NCI-H446 treated with DMSO at 0.1 percent for 48 hours (cell line): ENCODE measurements at regions not wholly inside any gene's neighbourhood (a gene's known extent, or its start where the extent isn't known, plus 50 kb on each side); places are given as distances from the start of the nearest gene placed in this dataset.
"Not testable (repeated sequence)": the region's sequence is repeated elsewhere in the genome, so short reads cannot be mapped to it uniquely, and the experiment has no call there.

Experiments used
- DNase-seq: peaks from one replicate; lab custom pipeline; 2025; lab: John Stamatoyannopoulos, UW

- no peak for DNase-seq
Measured at GRCh38 chrX:13955975-13956374, 73.7 kb downstream of the GEMIN8 start.

DNA sequence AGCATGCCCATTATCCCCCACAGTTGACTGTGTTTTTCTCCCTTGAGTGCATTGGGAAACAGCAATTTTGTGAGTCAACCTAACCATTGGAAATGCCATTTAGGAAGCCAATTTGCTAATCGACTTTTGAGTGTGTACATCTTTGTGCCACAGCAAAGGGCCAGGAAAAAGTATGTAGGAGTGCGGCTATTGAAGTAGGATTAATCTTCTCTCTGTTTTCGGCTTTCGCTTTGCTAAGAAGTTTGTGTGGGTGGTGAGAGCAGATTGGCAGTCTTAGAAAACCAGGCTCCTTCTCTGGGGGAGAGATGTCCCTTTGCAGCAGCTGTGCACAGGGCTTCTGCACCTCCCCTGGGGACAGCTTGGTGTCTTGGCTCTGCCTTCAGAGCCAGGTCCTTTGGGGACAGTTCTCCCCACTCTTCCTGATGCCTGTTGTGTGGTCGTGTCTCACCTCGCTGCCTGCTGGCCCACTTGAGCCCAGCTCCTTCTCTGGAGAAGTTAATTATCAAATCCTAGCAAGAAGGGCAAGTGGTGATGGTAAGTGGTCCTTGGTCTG lies 74.5 kb downstream of the GEMIN8 start:
- no peak for DNase-seq

DNA sequence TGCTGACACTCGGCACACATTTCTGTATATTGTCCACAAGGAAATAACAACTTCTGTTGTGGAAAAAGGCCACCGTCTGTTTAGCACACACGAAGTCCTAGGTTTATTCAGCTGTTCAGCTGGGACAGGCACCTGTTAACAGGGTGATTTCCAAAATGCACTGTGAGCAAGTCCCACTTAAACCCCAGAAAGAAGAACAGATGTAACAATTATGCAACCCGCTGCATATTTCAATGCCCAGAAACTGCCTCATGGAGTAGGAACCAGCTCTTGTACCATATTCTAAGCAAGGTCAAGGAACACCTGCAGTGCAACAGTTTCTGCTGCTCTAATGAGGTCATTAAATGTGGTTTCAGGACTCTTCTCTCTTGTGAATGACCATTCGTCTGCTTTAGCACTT lies 77.1 kb downstream of the GEMIN8 start:
- no peak for DNase-seq

DNA sequence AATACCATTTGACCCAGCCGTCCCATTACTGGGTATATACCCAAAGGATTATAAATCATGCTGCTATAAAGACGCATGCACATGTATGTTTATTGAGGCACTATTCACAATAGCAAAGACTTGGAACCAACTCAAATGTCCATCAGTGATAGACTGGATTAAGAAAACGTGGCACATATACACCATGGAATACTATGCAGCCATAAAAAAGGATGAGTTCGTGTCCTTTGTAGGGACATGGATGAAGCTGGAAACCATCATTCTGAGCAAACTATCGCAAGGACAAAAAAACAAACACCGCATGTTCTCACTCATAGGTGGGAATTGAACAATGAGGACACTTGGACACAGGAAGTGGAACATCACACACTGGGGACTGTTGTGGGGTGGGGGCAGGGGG lies 83.5 kb downstream of the GEMIN8 start:
- DNase-seq: not testable (repeated sequence)

- DNase-seq: not testable (repeated sequence)
Measured at GRCh38 chrX:13945787-13946186, 83.9 kb downstream of the GEMIN8 start.

DNA sequence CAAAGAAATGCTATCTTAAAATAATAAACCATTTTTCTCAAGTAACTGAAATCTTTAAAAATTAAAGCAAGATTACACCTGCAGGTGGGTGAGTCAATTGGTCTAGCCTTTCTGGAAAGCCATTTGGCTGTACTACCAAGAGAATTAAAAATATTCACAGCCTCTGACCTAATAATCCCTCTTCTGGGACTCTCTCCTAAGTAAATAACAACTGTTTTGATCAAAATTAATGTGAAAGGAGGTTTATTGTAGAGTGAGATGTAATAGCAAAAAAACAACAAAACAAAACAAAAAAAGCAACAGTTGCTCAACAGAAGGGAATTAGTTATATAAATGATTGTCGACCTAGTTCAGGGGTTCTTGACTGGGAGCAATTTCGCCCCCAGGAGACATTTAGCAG lies 89.0 kb downstream of the GEMIN8 start:
- DNase-seq: peak; percentile 6

DNA sequence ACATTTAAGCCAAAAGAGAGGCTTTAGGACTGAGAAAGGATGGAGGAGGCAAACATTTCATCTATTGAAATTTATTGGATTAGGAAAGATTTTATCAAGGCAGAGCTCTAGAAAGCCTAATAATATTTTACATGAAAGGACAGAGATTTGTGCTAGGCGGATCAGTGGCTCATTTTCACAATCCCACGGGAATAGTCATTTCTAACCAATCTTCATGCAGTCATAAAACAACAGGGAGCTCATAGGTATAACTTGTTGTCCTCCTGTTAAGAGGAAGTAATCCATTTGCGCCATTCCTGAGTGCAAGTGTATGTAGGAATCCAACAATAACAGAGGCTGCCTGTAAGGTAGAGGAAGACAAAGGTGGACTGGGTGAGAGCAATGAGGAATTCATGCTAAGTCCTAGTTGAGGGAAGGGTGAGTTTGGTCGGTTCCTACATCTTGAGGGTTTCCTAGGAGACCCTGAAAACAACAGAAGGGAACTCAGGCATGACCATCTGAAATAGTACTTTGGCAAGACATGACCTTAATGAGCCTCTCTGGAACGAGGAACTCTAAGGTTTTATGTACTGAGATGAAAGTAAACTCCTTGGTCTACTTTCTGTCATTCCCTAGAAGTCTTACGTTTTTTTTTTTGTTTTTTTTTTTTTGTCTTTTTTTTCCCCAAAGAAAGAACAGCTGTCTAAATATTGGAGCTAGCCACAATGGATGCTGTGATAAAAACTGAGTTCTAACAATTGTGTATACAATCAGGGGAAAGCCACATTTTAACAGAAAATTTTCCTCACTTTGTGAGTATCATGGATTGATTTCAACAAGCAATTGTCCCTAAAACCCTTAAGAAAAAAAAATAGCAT lies 89.7 kb downstream of the GEMIN8 start:
- no peak for DNase-seq

DNA sequence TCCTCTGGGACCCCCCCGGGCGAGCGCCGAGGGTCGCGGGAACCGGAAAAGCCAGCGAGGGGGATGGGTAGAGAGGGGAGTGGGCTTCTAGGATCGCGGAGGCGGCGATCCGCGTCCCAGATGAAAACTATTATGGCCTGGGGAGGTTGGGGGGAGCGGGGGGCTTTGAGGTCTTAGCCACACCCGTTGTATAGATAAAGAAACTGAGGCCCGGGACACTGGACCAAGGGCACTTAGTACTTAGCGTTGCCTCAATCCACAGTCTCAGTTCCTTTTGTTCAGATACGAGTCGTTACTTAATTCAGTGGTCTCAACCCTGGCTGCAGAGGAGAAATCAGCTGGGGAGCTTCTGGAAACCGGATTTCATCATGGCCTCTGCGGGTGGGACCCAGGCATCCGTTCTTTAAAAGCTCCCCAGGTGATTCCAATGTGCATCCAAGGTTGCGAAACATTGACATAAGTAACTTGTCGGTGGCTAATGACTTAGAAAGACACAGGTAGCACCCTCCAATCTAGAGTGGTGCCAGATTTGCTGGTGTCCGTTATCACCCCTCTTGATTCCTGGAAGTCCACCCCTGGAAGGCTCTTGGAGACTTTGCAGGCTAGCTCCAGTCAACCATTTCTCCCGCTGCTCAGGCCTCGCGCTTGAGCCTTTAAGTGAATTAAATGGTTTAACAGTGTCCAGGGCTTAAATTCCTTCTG lies 90.7 kb downstream of the GEMIN8 start:
- no peak for DNase-seq

DNA sequence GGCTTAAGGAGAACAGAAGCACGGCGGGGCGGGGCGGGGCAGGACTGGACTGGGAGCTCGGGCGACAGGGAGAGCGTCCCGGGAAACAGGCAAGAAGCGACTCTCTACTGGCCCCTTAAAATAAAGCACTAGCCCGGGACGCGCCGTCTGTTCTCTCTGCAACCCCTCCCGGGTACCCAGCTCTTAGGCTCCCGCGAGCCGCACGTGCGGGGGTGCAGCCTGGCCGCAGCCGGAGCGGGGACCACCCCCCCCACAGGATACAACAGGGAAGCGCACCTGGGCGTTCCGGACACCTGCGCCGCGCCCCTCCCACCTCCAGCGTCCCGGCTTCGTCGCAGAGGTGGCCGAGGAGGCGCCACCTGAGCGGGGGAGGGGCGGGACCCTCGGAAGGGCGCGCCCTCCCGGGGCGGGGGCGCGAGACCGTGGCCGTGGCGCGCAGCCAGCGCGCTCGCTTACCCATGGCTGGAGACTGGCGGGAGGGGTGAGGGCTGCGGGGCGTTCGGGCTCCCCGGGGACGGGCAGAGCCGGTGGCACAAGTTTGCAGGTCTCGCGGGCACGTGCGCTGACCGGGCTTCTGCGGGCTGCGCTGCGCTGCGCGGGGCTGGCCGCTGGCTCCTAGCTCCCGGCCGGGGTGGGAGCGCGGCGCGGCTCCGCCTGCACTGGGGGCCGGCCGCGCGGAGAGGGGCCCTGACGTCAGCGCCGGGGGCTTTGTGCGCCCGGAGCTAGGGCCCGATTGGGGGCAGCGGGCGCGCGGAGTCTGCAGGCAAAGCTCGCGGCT lies 91.5 kb downstream of the GEMIN8 start:
- DNase-seq: no peak

GRCh38 chrX:13937370-13938050 lies 92.2 kb downstream of the GEMIN8 start:
- DNase-seq: no peak

DNA sequence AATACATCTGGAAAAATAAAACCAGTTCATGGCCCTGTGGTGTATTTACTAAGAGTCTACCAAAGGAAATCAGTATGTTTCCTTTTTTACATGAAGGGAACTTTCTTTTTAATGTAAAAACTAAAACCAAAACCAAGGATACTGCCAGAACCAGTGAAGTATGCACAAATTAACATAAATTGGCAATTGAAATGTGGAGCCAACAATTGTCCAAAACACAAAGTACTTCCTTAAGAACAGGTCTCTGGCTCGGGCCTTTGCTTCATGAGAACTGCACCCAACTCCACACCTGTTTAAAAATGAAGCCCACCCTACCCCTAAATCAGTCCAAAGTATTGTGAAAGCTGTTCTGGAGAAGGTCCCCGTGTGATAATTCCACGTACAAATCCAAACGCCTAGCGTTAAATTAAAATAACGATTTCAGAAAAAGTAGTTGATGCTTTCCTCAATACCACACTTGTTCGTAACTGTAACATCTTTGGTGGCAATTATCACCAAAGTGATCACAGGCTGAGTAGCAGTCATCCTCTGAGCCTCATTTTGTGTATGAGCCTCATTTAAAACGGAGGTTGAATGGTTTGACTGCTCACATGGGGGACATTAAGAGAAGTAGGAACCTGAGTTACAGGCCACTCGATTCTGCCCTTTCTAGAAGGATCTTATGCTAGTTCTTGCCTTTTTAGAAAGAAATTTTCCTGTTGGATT lies 93.0 kb downstream of the GEMIN8 start:
- no peak for DNase-seq

- no peak for DNase-seq
Measured at GRCh38 chrX:13934731-13935130, 95.0 kb downstream of the GEMIN8 start.

- no peak for DNase-seq
Measured at GRCh38 chrX:13933851-13934250, 95.8 kb downstream of the GEMIN8 start.

DNA sequence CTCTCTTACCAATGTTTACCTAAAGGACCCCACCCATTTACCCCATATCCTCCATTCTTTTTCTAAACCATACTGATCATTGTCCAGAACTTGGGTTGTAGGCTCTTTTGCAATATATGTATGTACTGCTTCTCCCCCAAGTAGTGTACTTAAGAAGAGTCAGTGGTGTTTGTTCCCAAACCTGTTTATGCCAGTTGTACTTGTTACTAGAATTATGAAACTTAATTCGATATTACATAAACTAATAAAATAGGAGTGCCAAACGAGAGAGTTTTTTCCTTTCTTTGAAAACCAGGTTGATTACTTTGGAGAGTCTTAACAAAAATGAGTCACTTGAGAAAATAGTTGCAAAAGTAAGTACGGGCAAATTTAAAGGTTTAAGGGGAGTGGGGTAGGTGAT lies 96.3 kb downstream of the GEMIN8 start:
- DNase-seq: no peak

GRCh38 chrX:13932416-13932815 lies 97.3 kb downstream of the GEMIN8 start:
- DNase-seq: peak; percentile 2

DNA sequence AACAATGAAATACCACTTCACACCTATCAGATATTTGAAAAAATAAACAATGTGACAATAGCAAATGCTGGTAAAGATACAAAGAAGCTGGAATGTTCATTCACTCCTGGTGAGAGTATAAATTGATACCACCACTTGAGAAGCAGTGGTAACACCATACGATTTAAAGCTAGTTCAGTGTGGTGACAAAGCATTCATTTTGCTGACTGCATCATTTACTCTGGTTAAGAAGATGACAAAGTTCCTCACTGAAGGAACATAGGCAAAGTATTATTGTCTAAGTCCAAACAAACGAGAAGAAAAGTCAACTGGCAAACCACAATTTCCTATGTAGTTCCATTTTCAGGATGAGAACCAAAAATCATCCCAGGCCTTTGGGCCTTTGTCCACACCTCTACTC lies 102.5 kb downstream of the GEMIN8 start:
- no peak for DNase-seq

GRCh38 chrX:13923845-13924244 lies 105.8 kb downstream of the GEMIN8 start:
- no peak for DNase-seq

- no peak for DNase-seq
Measured at GRCh38 chrX:13923289-13923688, 106.4 kb upstream of the GPM6B start.

- no peak for DNase-seq
Measured at GRCh38 chrX:13917507-13917906, 100.6 kb upstream of the GPM6B start.

GRCh38 chrX:13911586-13911985 lies 94.7 kb upstream of the GPM6B start:
- DNase-seq: no peak

GRCh38 chrX:13906093-13906492 lies 89.2 kb upstream of the GPM6B start:
- no peak for DNase-seq
